ENCODE measurements at regions not wholly inside any gene's neighbourhood (a gene's known extent, or its start where the extent isn't known, plus 50 kb on each side); places are given as distances from the start of the nearest gene placed in this dataset.

GRCh38 chr14:27391331-27391730 is 793.5 kb upstream of the NOVA1 start:
- no peak for DNase-seq

DNA sequence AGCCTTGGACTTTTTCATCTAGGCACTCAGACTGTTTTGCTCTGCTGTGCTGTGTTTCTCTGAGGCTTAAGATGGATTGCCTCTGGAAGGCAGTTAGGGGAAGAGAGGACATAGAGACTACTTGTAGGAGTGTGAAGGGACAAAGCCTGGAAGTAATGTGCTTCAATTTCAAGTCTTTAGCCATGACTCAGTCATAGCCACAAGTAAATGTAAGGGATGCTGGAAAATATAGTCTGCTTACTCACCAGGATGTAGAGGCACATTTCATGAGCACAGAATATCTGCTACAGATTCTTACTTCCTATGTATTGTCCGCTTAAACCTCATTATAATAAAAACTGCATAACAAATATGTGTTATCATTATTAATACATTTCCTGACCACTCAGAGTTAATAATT is 794.3 kb upstream of the NOVA1 start:
- DNase-seq = no peak

DNA sequence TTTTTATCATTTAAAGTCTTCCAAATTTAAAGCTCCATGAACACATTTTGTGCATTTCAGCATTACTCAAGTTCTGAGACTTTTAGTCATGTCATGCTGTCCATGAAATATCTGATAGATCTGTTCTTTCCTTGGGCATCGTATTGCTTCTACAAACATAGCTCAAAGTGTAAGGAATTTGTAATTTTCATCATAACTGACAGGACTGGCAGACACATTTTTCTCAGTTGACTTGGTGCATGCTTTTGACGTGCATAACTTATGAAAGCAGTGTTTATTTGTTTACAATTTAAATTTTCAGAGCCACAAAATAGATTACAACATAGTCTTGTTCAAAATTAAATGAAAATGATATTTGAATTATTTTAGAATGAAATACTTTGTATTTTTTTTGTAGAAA is 812.1 kb upstream of the NOVA1 start:
- DNase-seq = no peak

DNA sequence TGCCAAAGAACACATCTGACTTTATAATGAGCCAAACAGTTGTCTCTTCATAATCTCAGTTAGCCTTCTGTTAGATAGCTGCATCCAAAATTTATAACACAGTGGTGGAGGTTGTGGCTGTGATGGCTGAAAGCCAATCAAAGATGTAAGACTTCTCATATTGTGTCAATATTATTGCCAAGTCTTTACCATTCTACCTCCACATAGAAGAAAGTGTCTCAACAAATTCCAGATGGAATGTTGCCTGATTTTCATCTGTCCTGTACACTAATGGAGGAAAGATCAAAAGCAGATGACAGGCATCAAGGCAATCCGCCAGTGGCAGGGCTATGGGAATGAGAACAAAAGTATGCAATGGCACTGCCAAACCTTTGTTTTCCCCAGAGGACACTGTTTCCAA is 813.1 kb upstream of the NOVA1 start:
- no peak for DNase-seq

DNA sequence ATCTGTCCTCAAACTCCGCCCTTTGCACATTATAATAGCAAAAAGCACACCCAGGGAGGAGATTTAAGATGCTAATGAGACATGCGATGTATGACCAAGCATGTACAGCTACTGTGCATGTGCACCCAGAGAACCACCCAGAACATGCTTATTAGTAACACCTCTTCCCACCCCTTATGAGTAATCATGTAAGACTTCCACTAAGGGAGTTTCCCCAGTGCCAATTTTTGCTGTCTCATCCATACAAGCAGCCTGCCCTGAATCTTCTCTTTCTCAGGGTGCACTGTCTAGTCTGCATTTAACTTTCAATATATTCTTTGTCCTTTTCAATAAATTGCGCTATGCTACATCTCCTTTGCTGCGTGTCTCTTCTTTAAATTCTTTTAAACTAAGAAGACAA is 830.0 kb upstream of the NOVA1 start:
- DNase-seq = no peak

DNA sequence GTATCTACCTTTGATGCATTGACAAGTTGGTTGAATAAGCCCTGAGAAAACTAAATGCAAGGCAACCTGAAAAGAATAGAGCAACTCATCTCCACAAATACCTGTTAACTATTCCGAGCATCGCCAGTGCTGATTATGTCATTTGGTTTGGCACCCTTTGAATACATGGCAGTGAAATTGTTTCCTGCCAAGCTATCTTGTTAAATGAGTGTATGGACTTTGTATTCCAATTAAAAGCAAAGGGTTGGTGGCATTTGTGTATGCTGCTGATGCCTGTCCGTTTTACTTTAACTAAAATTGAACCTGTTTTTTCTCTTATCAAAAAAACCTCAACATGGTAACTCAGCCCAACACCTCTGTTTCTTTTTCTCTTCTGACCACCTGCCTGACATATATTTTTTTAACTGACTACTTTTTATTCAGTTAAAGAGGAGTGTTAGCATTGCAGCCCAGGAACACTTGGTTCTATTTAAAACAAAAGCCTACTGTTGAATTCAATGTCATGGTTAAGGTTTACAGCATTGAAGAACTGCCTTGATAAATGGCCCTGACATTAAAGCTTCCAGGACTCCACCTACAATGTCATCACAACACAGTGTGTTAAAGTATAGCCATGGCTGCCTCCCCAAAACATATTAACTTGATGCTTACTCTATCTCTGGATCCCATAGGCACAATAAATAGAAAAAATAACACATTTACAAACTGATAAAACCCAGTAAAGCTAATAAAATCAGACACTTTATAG is 838.3 kb upstream of the NOVA1 start:
- no peak for DNase-seq

DNA sequence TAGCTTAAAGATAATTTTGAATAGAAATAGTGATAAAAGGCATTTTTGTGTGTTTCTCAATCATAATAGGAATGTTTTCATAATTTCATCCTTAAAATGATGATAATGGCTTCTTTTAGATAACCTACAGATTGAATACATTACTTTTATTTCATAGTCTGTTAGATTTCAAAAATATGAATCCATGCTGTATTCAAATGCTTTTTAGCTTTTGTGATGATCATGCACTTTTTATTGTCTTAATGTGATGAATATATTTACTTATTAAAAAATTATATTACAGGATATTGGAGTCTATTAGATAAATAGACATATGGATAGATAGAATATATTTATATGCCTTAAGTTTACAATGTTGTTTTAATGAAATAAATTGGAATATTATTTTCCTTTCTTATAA is 886.8 kb upstream of the NOVA1 start:
- no peak for DNase-seq

- DNase-seq = no peak
Observed at GRCh38 chr14:27485193-27485592, 887.4 kb upstream of the NOVA1 start.

DNA sequence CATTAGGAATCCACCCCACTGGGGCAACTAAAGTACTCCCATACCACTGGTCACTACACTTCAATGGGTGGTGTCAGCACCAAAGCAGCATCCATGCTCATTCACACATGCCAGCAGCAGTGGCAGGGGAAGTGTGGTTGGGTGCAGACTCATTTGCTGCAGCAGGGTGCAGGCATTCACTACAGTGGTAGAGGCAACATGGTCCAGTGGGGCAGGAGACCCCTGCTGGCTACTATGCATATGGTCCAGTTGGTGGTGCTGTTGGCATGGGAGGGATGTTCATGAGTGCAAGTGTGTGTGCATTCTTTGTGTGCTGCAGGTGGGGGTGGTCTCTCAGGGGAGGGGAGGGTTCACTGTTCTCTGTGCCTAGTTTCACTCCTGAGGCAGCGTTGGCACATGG is 908.4 kb upstream of the NOVA1 start:
- no peak for DNase-seq

DNA sequence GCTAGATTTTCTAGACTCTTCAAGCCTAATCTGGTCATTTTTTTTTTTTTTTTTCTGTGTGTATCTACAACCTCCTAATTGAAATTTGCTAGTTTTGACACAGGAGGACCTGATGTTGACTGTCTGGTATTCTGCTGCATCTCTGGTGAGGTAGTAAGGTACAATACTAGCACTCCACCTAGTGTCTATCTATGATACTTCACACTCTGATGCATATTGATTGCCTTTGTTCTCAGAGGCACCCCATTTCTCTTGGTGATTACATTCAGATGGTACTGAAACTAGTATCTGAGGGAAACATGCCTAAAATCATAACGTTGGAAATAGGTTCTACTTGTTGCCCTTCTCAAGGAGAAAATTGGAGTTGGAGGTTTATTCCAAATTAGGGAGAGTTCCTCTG is 930.5 kb upstream of the NOVA1 start:
- no peak for DNase-seq

DNA sequence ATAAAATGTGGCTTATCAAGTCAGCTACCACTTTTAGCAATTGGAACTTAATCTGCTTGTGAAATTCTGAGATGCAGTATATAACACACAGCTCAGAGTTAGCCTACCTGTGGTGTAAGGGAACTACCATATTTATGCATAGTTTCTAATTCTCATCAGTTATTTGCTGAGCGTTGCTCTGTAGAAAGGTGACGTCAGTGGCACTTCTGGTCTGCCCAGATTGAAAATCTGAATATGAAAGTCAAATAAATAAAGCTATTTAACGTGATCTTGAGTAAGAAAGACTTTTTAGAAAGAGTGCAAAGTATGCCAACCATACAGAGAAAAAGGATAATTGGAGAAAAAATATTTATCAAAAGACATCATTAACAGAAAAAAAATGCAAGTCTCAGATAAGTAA is 938.9 kb upstream of the NOVA1 start:
- no peak for DNase-seq

GRCh38 chr14:27546111-27546510 is 948.3 kb upstream of the NOVA1 start:
- no peak for DNase-seq

- no peak for DNase-seq
Observed at GRCh38 chr14:27553790-27554189, 956.0 kb upstream of the NOVA1 start.

GRCh38 chr14:27557445-27557844 is 959.6 kb upstream of the NOVA1 start:
- DNase-seq = no peak

DNA sequence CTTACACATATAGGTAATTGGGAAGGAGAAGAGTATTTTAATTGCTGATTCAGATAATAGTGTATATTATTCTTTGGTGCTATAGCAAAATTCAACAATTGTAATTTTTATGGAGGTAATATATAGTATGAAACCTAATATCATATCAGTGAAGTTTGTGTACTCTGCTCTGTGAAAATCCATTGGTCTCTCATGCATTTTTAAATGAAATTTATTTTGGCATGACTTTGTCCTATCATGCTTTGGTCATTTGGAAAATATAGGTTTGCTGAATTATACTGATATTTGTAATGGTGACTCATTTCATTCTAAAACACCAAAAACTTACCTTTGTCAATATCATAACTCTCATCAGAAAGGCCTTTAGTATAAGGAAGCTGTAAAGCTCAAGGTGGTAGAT is 962.0 kb upstream of the NOVA1 start:
- no peak for DNase-seq

DNA sequence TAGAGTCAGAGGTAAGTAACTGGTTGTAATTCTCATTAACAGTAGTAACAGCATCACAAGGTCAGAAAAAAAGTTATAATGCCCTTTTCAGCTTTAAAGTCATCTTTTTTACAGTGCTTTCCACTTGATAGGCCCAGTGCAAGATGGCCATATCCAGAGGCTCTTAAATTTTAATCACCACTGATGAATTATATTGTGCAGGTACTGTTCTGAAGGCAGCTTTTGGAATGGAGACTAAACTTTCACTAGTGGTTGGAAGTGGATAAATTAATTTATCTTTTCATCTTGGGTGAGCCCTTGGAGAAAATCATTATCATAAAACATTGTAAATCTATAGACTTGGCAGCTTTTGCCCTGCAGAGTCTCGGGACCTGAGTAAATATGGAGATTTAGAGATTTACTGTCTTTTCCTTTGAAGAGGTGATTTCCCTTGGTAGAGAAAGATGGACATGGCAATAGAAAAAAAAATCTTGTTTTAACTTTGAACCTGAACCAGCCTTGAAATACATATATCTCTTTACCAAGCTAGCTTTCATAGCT is 969.1 kb upstream of the NOVA1 start:
- no peak for DNase-seq

- no peak for DNase-seq
Observed at GRCh38 chr14:27573018-27573417, 975.2 kb upstream of the NOVA1 start.

DNA sequence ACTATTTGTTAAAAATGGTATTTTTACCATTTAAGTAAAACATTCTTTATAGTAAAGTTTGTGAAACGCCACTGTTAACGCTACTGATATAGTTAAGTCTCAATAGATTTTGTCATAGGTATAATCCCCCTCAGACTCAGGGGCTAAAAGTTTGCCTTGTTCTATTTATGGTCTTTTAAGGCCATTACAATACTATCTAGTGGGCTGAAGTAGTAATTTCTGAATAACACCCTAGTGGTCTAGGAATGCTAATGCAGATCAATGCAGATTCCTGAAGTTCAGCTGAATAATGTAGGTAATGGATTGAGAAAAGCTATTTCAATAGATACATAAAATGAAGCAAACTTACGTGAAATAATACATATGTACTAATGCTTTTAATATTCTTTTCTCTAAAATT is 989.3 kb upstream of the NOVA1 start:
- no peak for DNase-seq

DNA sequence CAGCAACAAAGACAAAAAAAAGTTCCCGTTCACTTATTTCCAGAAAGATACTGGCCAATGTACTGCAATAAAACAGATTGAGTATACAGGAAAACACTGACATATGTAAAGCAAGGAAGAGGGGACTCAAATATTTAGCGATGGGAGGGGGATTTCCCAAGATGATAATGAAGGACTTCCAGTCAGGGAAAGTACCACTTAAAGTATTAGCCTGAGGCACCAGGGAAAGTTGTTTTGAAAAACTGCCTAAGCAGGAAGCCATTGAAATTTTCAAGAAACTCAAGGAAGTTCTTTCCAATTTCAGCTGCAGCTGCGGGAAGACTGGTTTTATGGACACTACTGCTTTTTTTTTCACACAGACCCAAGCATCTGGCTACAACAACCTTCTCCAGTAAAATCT is 1007.4 kb upstream of the NOVA1 start:
- DNase-seq = no peak

GRCh38 chr14:27608377-27608776 is 1010.5 kb upstream of the NOVA1 start:
- DNase-seq = no peak

- DNase-seq = no peak
Observed at GRCh38 chr14:27612121-27612520, 1014.3 kb upstream of the NOVA1 start.

GRCh38 chr14:27613102-27613501 is 1015.3 kb upstream of the NOVA1 start:
- DNase-seq = no peak

GRCh38 chr14:27623782-27624181 is 1025.9 kb upstream of the NOVA1 start:
- DNase-seq = no peak

- no peak for DNase-seq
Observed at GRCh38 chr14:27634056-27634970, 1036.5 kb upstream of the NOVA1 start.
